ENCODE measurements at regions not wholly inside any gene's neighbourhood (a gene's known extent, or its start where the extent isn't known, plus 50 kb on each side); places are given as distances from the start of the nearest gene placed in this dataset.
"Not testable (repeated sequence)": the region's sequence is repeated elsewhere in the genome, so short reads cannot be mapped to it uniquely, and the experiment has no call there.

DNA sequence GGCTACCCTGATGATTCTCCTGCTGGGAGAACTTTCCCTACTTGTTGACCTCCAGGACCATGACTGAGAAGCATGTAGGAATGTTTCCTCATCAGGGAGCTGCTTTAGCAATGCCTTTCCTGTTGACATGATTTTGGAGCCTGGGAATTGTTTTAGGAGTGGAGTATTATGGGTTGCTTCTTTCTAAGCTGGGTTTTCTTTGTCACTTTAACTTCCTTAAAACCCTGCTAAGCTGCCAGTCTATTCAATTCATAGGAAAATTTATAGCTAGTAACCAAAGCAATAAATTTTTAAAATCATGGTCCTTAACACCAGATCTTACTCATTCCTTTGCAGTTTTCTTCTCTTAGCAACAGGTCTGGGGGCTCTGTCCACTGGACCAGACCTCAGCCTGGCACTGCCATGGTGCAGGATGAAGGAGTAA is 125.6 kb upstream of the TACR1 start:
- DNase-seq, result no peak

DNA sequence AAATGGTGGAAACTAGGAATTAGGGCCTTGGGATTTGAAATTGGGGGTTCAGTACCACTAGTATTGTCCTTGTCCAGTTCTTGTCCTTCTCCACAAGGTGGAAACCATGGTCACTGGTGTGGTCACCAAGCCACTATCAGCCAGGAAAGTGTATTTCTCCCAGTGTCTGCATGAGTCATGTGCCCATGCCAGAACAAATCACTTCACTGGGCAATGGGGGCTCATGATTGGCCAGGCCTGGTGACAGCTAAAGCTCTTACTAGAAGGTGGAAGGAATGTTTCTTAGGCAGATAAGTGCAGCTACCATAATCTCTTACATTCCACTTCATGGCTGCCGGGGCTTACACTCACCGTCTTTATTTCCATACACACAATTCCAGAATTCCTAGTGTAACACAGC is 124.8 kb upstream of the TACR1 start:
- no peak for DNase-seq

GRCh38 chr2:75321599-75321922 is 122.2 kb upstream of the TACR1 start:
- DNase-seq, result no peak

- DNase-seq, result no peak
These were observed 121.7 kb upstream of the TACR1 start for GRCh38 chr2:75320898-75321598.

- DNase-seq, result no peak
These were observed 120.6 kb upstream of the TACR1 start for GRCh38 chr2:75319951-75320350.

- no peak for DNase-seq
These were observed 118.5 kb upstream of the TACR1 start for GRCh38 chr2:75317802-75318201.

DNA sequence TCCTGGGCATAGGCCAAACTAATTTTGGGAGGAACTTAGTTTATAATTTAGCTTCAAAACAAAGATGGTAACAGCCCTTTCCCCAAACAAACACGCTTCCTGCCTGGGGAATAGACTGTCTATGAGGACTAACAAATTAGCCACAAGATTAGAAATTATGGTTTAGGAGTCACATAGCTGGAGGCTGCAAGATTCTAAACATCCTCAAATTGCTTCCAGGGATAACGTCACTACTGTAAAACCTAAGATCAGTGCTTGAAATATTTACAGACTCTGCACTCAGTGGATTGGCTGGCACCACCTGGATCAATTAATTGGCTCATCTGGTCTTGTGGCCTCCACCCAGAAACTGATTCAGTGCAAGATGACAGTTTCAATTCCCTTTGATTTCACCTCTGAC is 118.0 kb upstream of the TACR1 start:
- DNase-seq, result no peak

GRCh38 chr2:75315436-75315835 is 116.1 kb upstream of the TACR1 start:
- no peak for DNase-seq

GRCh38 chr2:75311993-75312392 is 112.7 kb upstream of the TACR1 start:
- no peak for DNase-seq

- DNase-seq, result no peak
These were observed 112.2 kb upstream of the TACR1 start for GRCh38 chr2:75311521-75311920.

DNA sequence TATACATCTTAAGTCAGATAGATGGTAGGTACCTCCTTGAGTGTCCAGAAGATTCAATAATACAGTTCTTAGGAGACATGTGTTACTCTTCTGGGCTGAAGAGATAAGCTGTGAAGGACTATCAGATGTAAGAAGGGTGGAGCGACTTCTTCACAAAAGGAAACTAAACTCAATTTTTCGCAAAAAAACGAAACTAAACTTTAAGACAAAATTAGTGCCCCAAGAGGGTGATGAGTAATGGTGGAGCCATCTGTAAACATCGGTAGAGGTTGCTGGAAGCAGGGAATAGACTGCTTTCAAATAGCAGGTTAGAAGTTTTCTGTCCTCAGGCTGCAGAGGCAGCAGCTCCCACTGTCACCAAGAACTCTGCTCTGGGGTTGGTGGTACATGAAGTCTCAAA is 111.6 kb upstream of the TACR1 start:
- no peak for DNase-seq

DNA sequence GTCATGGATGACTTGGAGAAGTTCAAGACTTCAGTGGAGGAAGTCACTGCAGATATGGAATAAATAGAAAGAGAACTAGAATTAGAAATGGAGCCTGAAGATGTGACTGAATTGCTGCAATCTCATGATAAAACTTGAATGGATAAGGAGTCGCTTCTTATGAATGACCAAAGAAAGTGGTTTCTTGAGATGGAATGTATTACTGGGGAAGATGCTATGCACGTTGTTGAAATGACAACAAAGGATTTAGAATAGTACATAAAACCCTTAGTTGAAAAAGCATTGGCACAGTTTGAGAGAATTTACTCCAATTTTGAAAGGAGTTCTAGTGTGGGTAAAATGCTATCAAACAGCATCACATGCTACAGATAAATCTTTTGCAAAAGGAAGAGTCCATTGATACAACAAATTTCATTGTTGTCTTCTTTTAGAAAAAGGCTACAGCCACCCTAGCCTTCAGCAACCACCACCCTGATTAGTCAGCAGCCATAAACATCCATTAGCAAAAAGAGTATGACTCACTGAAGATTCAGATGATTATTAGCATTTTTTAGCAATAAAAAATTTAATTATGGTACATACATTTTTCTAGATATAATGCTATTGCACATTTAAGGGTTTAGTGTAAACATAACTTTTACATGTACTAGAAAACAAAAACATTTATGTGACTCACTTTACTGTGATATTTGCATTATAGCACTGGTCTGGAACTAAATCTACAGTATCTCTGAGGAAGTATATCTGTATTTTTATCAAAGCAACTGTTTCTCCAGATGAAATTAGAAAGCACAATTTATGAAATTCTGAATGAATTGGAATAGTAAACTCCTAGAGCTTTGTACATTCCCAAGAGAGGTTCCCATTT is 110.5 kb upstream of the TACR1 start:
- DNase-seq, result no peak

- DNase-seq, result no peak
These were observed 103.9 kb upstream of the TACR1 start for GRCh38 chr2:75303227-75303626.

GRCh38 chr2:75294362-75294761 is 95.0 kb upstream of the TACR1 start:
- no peak for DNase-seq

- DNase-seq, result no peak
These were observed 93.5 kb upstream of the TACR1 start for GRCh38 chr2:75292826-75293225.

- no peak for DNase-seq
These were observed 91.4 kb upstream of the TACR1 start for GRCh38 chr2:75290600-75291150.

- DNase-seq, result no peak
These were observed 90.5 kb upstream of the TACR1 start for GRCh38 chr2:75289771-75290170.

DNA sequence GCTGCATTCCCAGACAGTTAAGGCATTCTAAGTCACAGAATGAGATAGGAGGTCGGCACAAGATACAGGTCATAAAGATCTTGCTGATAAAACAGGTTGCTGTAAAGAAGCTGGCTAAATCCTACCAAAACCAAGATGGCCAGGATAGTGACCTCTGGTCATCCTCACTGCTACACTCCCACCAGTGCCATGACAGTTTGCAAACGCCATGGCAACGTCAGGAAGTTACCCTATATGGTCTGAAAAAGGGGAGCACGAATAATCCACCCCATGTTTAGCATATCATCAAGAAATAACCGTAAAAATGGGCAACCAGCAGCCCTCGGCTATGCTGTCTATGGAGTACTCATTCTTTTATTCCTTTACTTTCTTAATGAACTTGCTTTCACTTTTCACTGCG is 89.9 kb upstream of the TACR1 start:
- DNase-seq, result not testable (repeated sequence)

DNA sequence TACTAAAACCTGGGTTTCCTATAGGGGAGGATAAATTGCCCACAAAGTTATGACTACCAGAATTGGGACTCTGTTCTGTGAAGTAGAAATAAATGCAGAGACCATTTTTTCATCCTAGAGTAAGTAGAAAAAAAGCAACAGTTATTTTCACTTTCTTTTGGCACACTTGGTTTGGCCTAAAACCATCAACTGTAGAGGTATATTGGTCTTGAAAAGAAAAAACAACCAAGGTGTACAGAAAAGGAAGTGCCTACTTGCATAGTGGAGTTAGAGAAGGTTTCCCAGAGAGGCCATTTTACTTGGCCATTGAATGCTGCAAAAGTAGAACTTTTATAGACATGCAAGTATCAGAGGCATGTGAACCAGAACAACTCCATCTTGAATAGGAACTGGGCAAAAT is 89.4 kb upstream of the TACR1 start:
- DNase-seq, result no peak

GRCh38 chr2:75287624-75288316 is 88.5 kb upstream of the TACR1 start:
- DNase-seq, result no peak

DNA sequence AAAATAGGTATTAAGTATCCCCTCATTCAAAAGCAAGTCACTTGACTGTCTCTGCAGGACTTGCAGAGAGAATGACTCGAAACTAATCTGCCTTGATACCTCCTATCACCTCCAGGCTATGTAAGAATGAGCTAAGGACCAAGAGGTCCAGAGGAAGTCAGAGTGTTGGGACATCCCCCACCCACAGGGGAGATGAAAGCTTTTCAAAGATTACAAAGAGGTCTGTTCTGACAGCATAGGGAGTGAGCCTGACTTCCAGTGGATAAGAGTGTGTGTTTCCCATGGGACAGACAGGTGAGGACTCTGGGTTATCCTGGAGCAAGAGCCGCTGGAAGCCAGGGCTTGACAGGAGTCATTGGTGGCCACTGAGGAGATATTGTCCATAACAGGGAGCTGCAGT is 85.0 kb upstream of the TACR1 start:
- no peak for DNase-seq

- no peak for DNase-seq
These were observed 79.6 kb upstream of the TACR1 start for GRCh38 chr2:75278821-75279379.

DNA sequence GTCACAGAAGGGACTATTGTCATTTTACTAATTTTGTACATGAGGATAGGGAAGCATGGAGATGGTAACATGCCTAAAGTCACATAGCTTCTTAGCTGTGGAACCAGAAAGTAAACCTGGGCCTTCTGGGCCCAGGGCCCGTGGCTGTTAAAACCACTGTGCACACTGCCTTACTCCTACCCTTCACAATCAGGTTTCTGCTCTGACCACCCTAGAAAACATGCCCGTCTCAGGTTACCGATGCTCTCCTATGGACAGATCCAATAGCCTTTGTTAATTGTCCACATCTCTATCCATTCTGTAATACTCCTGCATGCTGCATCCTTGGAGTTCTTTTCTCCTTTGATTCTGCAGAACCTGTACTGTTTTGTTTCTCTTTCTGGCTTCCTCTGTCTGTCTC is 79.0 kb upstream of the TACR1 start:
- DNase-seq, result no peak
